Omental fat pad (tissue), 3 donors: ENCODE measurements at regions not wholly inside any gene's neighbourhood (a gene's known extent, or its start where the extent isn't known, plus 50 kb on each side); places are given as distances from the start of the nearest gene placed in this dataset.
"Not testable (repeated sequence)": the region's sequence is repeated elsewhere in the genome, so short reads cannot be mapped to it uniquely, and the experiment has no call there.

Source experiments
- ATAC-seq: fragments of 150-250 bp; one replicate; pipeline ENCODE4 v1.9.1; 2016; ENCODE audit warnings: mild to moderate bottlenecking, moderate library complexity; ENCODE audit not compliant: low FRiP score
- DNase-seq: peaks from one replicate; pipeline ENCODE4 v3.0.0-alpha.2; 2019; ENCODE audit warnings: low spot score
- TF ChIP-seq, protein P1 (sequence below), 3 donors: fragments of 450-650 bp; IDR thresholded peaks; one replicate each; pipeline ENCODE4 v1.5.1; 2016 to 2017; ENCODE audit warnings: antibody characterized with exemption in 3 of 3, mild to moderate bottlenecking in 3 of 3, moderate library complexity in 2 of 3

DNA sequence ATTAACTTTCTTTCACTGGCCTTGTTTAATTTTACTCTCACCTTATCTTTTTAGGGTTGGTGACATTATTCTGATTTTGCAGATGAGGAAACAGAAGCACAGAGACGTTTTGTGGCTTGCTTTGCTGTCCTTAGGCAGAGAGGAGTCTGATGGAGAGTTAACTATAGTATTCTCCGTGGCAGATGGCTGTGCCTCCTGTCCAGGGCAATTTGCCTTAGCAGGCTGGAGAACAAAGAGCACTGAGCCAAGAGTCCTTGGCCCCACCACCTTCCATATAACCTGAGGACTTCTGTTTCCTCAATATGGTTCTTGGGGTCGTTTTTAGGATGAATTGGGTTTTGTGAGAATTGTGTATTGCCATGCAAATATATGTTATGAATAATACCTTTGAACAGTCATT is 71.4 kb upstream of the BACH2 start:
- DNase-seq (no peak), ATAC-seq (no peak)
- TF ChIP-seq, protein P1, sequence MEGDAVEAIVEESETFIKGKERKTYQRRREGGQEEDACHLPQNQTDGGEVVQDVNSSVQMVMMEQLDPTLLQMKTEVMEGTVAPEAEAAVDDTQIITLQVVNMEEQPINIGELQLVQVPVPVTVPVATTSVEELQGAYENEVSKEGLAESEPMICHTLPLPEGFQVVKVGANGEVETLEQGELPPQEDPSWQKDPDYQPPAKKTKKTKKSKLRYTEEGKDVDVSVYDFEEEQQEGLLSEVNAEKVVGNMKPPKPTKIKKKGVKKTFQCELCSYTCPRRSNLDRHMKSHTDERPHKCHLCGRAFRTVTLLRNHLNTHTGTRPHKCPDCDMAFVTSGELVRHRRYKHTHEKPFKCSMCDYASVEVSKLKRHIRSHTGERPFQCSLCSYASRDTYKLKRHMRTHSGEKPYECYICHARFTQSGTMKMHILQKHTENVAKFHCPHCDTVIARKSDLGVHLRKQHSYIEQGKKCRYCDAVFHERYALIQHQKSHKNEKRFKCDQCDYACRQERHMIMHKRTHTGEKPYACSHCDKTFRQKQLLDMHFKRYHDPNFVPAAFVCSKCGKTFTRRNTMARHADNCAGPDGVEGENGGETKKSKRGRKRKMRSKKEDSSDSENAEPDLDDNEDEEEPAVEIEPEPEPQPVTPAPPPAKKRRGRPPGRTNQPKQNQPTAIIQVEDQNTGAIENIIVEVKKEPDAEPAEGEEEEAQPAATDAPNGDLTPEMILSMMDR (IDR thresholded peaks at IDR 0.05): no peak

DNA sequence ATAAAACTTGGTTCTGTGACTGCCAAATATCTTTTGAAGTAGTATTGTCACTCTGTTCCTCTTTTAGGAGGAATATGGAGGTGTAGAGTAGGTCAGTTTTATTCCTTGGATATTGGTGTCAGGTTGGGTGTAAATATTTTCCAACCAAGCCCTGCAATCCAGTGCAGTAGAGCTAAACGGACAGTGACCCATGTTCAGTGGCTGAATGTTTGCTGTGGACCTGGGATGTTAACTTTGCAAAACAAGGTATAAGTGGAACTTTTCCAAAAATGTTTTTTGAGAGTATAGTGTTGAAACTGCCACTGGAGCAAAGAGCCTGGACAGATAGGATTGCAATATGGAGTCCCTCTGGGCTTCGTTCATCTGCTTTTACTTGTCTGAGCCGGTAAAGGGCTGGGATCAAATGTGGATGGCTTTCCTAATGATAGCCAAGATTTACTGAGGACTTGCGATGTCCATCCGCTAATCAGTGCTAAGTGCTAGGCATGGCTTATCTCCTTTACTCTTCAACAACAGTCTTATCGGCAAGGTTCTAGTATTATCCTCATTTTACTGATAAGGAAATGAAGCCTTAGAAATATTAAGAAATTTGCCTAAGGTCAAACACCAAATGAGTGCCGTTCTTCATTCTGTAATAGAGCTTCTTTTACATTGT is 69.0 kb upstream of the BACH2 start:
- TF ChIP-seq, protein P1 (IDR thresholded peaks at IDR 0.05): no peak
- ATAC-seq (no peak), DNase-seq (no peak)

DNA sequence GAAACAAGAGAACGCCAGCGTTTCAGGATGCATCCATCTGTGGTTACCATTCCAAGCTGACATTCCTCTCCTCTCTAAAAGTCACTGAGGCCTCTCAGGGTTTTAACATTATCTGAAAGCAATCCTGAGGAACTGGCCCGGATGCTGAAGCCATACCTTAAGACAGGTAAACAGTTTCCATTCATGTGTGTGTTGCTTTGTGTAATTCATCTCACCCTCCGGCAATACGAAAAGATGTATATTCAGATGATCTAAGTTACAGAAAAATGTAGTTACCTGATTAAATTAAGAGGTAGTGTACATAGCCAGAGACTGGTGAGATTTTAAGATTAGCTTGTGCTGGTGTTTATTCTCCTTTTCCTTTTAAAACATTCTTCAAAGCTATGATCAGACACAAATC is 68.4 kb upstream of the BACH2 start:
- DNase-seq: no peak
- TF ChIP-seq, protein P1 (IDR thresholded peaks at IDR 0.05): no peak
- ATAC-seq: no peak

DNA sequence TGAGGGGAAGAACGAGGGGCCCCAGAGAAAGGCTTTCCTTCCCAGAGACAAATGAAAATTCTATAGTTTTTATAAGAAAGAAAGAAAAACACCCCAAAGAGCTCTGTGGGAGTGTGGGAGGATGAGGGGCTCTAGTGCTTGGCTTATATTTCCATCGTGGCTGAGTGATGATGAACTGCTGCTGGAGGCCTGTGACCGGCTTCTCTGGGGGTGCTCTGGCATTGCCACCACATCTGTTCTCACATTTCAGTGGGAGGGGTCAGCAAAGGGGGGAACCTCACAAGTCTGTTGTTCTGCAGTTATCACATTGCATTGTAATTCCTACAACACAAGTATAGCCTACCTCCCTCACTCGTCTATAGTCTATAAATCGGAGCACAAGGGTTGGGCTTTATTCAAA is 67.6 kb upstream of the BACH2 start:
- TF ChIP-seq, protein P1 (IDR thresholded peaks at IDR 0.05): no peak
- no peak for ATAC-seq
- DNase-seq: no peak

DNA sequence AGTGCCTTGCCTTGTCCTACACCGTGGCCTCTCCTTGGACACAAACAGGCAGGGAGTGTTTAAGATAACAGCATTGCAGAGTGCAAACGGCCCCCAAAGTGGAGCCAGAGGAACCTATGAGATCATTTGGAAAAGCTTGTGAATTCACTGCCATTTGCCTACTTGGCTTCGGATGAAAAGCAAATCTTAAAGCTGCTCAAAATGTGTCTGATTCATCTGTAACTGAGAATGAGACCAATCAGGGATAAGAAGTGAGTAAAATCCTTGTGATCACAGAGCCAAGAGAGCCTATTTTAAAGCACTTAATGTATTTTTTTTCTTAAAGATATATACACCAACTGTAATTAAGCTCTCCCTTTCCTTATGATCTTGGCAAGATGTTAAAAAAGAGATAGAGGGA is 65.7 kb upstream of the BACH2 start:
- ATAC-seq (peak; percentile 74), DNase-seq (no peak)
- TF ChIP-seq, protein P1 (IDR thresholded peaks at IDR 0.05): no peak

DNA sequence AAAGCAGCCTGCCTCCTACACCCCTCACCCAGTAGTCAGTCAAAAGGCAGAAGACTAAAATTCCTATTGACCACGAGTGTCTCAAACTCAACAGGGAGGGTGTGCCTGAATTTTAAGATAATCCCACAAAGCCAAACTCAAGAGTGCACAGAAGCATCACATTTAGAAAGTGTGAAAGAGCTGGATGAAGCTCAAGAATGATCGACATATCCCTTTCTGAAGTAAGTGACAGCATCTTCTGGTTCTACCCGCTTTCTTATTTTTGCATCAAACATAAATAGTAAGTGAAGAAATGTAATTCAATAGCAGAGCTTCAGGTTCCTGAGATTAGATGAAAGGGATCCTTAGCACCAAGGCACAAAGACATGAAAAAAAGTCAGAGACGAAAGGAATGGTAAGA is 64.5 kb upstream of the BACH2 start:
- no peak for DNase-seq
- ATAC-seq: no peak
- TF ChIP-seq, protein P1 (IDR thresholded peaks at IDR 0.05): no peak

DNA sequence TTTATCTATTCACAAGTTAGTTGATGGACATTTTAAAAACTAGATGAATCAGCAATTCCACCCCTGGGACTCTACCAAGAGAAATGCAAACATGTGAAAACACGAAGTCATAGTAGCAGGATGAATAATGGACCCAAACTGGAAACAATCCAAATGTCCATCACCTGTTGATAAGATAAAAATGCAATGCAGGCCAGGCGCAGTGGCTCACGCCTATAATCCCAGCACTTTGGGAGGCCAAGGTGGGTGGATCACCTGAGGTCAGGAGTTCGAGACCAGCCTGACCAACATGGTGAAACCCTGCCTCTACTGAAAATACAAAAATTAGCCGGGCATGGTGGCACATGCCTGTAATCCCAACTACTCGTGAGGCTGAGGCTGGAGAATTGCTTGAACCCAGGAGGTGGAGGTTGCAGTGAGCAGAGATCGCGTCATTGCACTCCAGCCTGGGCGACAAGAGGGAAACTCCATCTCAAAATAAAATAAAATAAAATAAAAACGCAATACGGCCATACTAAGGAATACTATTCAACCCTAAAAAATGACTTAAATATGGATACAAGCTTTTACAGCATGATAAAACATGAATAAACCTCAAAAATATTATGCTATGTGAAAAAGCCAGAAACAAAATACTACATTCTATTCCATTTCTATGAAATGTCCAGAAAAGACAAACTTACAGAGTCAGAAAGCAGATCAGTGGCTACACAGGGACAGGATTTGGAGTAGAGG is 61.6 kb upstream of the BACH2 start:
- not testable (repeated sequence) for DNase-seq, ATAC-seq
